ENCODE measurements at regions not wholly inside any gene's neighbourhood (a gene's known extent, or its start where the extent isn't known, plus 50 kb on each side); places are given as distances from the start of the nearest gene placed in this dataset.

- no peak for DNase-seq (ENCODE audit: low spot score)
Measured at GRCh38 chr22:49640366-49641095, 187.1 kb downstream of the BRD1 start.

DNA sequence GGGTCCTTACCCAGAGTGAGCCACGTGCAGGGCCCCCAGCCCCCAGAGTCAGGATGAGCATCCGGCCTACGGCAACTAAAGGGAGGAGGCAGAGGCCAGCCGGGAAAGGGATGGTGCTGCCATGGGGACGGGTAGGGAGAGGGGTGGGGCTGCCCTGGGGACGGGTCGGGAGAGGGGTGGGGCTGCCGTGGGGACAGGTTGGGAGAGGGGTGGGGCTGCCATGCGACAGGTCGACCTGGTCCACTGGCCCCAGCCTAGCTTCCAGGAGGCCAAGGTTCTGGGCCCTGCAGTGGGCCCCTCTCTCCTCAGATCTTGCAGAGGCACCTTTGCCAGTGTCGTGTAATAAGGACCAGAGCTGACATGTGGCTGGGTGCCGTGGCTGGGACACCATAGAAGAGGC is 187.7 kb downstream of the BRD1 start:
- DNase-seq (ENCODE audit: low spot score), result no peak

DNA sequence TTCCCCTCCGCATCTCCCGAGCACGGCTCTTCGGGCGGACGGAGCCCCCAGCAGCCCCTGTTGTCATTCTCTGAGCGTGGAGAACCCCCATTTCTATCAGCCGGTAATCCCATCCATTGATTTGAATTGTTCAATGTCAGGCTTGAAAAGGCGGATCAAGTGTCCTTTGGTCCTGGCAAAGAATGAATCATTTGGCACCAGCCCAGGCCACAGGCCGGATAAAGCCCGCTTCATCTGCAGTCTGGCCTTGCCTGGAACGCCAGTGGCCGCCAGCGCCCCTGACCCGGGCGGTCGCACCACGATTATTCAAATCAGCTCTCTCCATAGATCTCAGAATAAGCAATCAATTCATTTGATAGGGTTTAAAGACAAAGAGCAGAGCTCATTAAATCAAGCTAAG is 188.9 kb downstream of the BRD1 start:
- no peak for DNase-seq (ENCODE audit: low spot score)

DNA sequence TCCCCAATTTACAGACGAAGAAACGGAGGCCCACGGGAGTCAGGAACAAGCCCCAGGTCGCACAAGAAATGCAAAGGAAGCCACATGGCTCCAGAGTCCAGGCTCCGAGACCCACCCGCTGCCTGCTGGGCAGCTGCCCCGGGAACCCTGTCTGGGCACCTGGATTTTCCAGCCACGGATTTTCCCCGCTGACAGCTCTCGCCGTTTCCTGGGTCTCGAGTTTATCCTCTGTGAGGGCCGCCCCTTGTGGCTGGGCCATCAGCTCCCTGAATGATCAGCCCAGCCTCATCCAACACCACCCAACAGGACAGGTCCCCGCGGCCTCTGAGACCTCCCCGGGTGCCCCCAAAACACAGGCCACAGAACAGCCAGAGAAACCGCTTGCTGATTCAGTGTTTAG is 189.7 kb downstream of the BRD1 start:
- DNase-seq (ENCODE audit: low spot score), result no peak

DNA sequence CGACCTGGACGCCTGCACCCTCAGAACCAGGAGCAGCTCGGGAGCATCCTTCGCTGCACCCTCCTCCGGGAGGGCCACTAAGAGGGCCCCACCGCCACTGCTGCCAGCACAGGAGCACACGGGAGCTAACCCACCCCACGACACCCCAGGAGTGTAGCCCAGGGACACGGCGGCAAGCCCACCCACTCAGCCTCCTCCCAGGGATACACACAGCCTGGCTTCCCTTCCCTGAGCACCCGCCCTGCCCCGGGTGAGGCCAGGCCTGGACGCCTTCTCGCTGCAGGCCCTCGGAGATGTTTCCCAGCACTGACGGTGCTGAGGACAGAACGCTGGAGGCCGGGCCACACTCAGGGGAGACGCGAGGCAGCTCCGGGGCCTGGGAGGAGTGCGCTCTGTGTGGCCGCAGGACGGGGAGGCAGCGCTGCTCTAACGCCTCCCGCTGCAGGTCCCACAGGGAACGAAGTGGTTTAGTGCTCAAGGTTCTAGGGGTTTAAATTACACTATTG is 190.4 kb downstream of the BRD1 start:
- DNase-seq (ENCODE audit: low spot score), result no peak

- no peak for DNase-seq (ENCODE audit: low spot score)
Measured at GRCh38 chr22:49636649-49637048, 191.0 kb downstream of the BRD1 start.

GRCh38 chr22:49636214-49636613 is 191.5 kb downstream of the BRD1 start:
- DNase-seq (ENCODE audit: low spot score), result no peak

DNA sequence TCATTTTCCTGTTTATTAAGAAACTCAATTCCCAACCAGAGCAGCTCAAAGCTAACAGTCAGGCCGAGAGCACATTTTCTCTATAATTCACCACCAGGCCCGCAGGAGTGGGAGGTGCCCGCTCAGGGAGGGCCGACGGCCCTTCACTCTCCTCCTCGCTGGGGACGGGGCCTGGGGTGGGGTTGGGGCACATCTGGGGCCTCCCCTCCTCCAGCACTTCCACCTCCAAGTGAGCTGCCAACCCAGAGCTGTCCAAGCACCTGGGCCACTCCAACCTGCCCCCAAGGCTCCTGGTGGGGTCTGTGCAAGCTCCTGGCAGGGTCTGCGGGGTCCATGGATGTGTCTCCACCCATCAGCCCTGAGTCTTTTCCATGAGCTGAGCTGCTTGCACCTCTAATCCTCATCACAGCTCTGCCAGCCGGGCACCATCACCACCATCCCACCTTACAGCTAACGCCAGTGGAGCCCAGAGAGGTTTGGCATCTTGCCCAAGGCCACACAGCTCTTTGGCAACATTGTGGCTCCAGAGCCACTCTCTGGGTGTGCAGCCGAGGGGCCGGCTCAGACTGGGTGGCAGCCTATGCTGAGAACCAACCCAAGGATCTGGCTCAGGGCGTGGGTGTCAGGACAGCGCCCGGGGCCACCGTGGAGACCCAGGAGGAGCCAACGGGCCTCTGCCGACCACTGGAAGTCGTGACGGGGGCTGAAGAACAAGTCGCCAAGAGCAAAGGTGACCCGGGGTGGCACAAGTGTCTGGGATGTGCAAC is 193.5 kb downstream of the BRD1 start:
- DNase-seq (ENCODE audit: low spot score), result no peak

DNA sequence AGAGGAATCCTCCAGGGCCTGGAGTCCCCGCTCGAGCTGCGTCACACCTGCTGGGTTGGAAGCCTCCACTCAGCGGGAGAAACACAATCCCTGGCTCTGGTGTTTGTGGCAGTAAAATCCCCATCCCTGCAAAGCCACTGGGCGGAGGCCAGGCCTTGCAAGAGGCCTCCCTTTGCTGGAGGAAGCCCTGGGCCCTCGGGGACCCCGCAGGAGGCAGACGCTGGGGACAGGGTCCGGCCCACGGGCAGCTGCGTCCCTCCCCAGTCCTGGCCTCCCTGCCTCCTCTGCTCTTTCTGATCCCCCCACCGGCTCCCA is 194.7 kb downstream of the BRD1 start:
- no peak for DNase-seq (ENCODE audit: low spot score)

DNA sequence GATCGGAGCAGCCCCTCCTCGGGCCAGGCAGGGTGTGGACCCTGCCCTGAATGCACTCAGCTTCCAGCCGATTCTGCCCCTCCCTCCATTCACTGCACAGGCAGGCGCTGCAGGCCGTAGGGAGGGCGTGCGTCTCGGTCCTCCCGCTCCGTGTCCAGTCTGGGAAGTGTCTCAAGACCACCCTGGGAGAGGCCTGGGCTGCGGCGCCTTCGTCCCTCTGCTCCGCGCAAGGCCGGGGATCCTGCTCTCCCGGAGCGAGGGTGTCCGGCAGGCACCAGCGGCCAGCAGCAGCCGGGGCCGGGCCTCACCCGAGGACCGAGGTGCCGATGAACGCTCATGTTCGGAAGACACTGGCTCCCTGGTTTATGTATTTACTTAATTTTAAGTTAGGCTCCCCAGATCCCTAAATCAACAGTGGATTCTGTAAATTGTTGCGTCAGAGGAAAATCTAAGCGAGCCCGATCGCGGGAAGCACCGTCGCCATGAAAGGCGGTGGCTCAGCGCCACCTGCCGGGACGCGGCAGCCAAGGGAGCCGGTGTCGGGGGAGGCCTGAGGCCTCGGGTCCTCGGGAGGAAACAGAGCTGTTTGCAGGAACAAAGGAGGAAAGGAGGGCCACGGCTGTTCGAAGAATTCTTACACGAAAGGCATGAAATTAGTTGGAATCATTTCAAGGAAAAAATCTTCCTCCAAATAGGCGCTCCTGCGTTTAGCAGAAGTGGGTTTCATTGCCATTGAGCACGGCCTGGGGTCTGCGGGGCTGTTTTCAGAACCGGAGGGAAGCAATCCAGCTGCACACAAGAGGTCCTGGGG is 195.3 kb downstream of the BRD1 start:
- DNase-seq (ENCODE audit: low spot score), result peak; percentile 96

- no peak for DNase-seq (ENCODE audit: low spot score)
Measured at GRCh38 chr22:49630448-49630946, 197.2 kb downstream of the BRD1 start.

DNA sequence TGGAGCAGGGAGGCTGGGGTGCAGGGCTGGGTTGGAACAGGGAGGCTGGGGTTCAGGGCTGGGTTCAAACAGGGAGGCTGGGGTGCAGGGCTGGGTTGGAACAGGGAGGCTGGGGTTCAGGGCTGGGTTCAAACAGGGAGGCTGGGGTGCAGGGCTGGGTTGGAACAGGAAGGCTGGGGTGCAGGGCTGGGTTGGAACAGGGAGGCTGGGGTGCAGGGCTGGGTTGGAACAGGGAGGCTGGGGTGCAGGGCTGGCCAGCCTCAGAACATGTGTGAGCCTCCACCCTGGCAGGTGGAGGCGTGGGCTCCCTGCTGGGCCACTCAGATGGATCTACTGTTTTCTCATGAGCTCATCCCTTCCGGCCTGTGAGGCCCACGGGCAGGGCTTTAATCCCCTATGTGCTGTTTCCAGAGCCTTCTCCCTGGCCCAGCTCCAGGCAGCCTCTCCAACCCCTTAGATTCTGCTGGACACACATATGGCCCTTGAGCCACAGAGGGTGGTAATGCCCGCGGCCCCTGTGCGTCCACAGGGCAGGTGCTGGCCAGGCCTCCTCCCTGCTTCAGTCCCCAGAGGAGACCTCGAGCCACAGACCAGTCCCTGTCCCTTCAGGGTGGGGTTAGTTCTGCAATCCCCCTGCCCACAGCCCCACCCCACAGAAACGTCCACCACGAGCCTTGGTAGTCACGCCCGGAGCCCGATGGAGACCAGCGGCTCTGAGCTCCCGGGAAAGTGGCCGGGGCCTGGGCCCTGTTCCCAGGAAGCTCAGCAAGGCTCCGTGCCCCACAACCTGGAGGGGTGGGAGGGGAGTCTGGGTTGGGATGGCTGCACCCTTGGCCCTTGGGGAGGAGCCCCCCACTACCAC is 197.9 kb downstream of the BRD1 start:
- DNase-seq (ENCODE audit: low spot score), result no peak

GRCh38 chr22:49629261-49629570 is 198.5 kb downstream of the BRD1 start:
- DNase-seq (ENCODE audit: low spot score), result no peak

GRCh38 chr22:49628391-49629260 is 199.0 kb downstream of the BRD1 start:
- DNase-seq (ENCODE audit: low spot score), result no peak

- no peak for DNase-seq (ENCODE audit: low spot score)
Measured at GRCh38 chr22:49627217-49628181, 200.2 kb downstream of the BRD1 start.

DNA sequence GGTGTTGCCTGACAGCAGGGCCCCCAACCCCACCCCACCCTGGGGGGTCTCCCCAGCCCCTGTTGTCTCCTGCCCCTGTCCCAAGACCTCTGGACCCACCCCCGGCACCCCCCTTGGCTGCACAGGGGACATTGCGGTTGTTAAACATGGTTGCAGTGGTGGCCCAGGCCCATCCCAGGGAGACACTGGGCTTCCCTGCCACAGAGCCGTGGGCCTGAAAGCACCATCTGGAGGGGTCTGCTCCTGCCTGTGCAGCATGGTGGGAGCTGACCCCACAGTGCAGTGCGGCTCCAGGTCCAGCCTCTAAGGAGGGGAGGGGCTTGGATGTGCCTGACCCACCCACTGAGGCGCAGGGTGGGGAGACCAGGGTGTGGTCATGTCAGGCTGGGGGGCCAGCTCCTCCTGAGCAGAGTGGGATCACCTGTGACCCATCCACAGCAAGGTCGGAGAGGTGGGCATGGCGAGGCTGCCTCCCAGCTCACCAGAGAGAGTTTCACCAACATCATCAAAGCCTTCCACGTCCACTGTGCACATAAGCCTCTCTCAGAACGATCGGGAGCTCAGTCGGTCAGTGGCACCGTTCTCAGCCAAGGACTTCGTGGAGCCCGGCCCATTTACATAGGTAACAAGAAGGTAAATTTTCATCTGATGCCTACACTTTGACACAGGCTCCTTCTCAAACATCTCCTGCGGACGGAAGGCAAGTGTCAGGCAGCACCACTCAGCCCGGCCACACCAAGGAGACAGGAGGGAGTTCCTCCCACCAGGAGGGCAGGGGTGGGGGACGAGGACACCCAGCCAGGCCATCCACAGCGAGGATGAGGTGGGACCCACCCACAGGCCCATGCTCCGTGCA is 201.1 kb downstream of the BRD1 start:
- DNase-seq (ENCODE audit: low spot score), result no peak

GRCh38 chr22:49624421-49625177 is 203.1 kb downstream of the BRD1 start:
- DNase-seq (ENCODE audit: low spot score), result no peak

- no peak for DNase-seq (ENCODE audit: low spot score)
Measured at GRCh38 chr22:49623715-49624114, 204.0 kb downstream of the BRD1 start.
